HG03060 (cell line): ENCODE measurements at regions not wholly inside any gene's neighbourhood (a gene's known extent, or its start where the extent isn't known, plus 50 kb on each side); places are given as distances from the start of the nearest gene placed in this dataset.
A peak's percentile ranks its signal among the peaks of the same experiment; 100 is the strongest.

ENCODE experiments used
- ATAC-seq: cut with Tn5 transposase; IDR thresholded peaks from one replicate; pipeline ENCODE4 v1.9.1; 2021; ENCODE audit warnings: low read depth, moderate number of reproducible peaks; ENCODE audit not compliant: unreplicated experiment

DNA sequence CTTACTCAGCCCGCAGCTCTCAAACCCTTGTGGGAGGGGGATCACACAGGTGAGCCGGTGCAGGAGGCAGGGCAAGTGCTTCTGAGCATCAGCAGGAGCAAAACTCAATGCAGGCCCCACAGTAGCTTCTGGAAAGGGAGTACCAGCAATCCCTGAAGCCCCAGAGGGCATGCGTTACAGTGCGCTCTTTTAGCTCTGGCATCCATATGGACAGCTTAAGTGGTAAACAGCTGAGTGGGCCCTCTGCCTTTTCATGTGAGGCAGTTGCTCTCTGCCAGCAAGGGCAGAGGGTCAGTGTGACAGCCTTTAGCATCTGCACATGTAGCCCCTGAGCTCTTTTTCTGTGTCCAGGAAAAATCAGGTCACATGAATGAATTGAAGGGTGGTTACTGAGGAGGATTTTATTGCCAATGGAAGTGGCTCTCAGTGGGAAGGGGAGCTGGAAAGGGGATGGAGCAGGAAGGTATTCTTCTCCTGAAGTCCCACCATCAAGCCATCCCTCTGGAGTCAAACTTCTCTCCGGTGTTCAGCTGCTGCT, 464.3 kb upstream of the THRB start:
- ATAC-seq, result no peak

DNA sequence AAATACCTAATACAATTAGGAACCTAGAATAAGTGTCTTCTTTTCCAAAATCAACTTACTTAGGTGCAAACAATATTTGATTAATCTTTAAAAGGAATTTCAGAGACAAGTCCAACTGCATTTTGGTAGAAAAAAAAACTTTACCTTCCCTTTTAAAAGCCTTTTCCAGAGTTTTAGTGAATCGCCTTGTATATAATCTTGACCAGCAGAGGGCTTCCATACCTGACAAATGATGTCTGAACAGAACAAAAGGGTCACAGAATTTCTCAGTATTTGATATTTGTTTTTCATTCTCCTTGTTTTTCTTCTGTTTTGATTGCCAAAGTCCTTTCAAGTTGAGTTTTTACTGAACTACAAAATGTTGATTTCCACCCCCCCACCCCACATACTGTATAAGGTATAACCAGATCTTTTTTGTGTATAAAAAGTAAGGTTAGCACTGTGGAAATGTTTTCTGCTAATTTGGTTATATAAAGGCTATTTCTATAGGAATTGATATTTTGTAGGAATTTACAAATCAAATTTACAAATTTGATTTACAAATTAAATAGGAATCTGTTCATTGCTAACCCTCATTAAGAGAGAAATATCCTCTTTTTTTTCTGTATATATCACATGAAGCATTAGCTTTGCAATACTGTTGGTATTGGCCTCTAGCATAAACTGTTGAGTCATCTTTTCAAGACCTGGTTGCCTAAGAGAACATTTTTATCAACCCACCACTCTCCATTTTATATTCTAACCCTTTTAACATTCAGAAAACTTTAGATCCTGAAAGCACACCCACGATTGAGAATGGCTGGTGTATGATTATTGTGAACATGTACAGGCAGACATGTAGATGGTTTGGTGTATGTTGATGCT, 464.1 kb upstream of the RARB start:
- ATAC-seq, result peak; percentile 45

DNA sequence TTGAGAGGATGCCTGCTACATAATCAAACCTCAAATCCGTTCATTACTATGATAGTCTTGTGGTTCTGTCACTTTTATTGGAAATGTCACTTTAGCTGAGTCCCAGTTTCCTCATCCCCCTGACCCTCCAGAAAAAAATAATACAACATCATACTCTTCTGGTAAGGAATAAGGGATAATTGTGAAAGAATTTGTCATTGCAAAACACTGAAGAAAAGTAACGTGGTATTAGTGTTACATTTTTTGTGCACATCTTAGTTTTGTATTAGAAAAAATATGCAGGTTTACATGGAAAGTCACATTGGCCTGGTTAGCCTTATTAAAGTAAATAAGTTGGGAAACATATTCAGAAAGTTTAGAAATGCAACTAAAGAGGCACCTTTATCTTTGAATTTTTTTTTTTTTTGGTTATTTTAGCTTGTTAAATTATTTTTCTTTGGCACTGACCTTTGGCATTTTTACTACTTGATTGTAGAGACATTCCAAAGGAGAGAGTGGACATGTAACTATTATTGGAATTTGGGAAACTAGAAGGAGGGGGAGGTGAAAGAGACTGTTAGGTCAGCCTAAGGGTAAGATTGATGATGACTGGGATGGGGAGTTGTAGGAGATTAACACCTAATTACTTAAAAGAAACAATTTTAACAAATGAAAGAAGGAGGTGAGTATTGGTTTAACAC, 462.2 kb upstream of the RARB start:
- ATAC-seq, result no peak

DNA sequence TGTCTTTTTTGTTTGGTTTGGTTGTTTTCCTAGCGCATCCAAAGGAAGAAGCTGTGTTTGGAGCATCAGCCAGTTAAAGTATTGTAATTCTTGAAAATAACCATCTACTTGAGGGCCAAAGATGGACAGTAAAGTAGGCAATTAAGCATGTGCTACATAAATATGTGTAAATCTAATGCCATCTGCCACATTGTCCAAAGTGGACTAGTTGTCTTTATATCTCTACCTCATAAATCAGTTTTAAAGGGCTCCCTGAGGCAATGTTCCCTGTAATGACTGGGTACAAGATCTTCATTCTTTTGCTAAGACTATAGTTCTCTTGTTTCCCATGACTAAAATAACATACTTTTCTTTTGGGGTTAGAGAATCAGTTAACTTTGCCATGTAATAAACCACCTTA, 460.0 kb upstream of the RARB start:
- ATAC-seq, result no peak

DNA sequence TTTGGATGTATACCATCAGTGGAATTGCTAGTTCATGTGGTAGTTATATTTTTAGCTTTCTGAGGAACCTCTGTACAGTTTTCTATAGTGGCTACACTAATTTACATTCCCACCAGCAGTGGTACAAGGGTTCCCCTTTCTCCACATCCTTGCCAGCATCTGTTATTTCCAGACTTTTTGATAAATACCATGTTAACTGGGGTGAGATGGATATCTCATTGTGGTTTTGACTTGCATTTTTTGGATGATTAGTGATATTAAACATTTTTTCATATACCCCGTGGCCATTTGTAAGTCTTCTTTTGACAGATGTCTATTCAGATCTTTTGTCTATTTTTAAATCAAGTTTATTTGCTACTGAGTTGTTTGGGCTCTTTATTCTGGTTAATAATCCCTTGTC, 455.6 kb upstream of the RARB start:
- no peak for ATAC-seq

DNA sequence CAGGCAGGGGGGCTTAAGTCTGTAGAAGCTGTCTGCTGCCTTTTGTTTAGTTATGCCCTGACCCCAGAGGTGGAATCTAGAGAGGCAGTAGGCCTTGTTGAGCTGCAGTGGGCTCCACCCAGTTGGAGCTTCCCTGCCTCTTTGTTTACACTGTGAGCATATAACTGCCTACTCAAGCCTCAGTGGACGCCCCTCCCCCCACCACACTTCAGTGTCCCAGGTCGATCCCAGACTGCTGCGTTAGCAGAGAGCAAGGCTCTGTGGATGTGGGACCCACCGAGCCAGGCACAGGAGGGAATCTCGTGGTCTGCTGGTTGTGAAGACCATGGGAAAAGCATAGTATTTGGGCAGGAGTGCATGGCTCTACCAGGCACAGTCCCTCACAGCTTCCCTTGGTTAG, 446.8 kb upstream of the RARB start:
- ATAC-seq, result no peak

DNA sequence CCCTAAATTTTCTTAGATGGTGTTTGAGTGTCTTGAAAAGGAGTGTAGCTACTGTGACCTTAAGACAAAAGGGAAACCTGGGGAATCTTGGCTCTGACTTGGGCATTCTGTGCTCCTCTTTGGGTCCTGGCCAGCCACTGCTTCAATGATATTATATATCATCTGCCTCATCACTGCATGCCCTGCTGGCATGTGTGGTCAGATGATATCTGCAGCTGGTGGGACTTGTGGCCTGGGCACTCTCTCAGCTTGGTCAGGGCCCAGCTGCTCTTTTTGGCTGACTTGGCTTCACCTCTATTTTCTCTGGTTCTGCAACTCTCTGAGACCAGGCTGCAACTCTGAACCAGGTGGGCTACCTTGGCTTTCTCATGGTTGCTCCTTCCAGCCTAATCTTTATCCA, 446.1 kb upstream of the RARB start:
- no peak for ATAC-seq

DNA sequence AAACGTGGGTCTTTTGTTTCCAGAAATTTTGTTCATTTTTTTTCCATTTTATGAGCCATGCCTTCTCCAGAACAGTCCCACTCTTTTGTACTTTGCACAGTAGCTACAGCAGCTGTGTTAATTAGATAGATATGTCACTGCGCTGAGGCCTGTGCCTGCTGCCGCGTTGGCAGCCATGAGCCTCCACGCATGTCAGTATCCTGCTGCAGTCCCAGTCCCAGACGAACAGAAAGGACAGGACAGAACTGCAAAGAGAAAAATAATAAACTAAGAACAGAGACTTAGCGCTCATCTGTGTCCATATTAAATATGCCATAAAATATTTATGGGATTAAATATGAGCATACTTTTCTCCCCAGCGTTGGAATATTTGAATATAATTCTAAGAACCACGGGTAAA, 442.4 kb upstream of the RARB start:
- no peak for ATAC-seq

DNA sequence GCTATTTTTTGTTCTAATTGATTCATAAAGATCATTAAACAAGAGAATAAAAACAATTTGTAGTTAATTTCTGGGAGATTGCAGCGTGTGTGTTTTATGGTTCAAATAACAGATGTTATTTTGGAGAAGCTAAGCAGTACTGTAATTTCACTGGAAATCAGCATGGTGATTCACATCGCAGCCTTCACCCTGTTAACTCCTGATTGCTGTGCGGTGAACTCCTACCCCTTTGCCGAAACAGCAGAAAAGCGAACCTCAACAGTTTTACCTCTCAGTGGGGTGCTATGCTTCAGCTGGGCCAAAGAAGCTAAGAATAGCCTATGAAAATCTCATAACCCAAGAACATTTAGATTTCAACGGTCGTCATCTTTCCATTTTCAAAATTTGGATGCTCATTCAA, 441.5 kb upstream of the RARB start:
- ATAC-seq, result no peak

DNA sequence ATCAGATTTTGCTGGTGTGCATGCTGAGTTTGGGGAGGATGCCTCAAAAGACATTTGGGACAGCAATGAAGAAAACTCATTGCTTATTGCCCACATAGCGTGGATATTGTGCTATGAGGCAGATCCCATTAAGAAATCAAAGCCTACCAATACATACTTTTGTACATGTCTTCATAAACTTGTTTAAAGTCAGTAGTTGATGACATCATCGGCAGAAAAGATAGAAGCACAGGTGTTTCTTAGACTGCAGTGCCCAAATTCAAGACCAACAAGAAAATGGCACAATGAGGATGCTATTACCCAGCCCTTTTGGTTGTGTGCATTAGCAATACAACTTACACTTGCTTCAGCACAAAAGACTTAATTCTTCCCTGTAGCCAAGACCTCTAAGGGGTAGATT, 428.7 kb upstream of the RARB start:
- ATAC-seq, result no peak

DNA sequence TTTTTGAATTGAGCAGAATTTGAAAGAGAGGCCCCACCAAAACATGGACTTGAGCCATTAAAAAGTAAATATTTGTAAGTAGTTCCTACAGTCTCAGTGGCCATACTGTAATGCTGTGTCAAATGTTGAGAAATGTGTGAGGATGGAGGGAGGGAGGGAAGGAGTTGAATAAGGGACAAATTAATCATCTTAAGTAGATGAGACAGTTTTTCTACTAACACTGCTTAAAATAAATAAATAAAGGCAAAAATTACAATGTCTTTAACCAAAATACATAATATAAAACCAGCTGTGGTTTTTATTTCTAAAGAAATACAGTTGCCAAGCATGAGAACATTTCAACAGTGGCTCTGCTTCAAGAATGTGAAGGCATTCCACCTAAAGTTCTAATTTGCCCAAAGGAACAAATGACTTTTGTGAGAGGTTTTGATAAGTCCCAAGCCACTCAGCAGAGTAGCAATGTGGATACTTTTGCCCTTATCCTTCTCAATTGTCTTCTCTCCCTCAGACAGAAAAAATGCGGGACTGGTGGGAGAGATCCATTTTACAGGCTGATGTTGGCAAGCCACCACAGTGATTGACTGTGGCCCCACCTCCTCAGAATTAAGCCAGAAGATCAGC, 427.0 kb upstream of the RARB start:
- no peak for ATAC-seq

DNA sequence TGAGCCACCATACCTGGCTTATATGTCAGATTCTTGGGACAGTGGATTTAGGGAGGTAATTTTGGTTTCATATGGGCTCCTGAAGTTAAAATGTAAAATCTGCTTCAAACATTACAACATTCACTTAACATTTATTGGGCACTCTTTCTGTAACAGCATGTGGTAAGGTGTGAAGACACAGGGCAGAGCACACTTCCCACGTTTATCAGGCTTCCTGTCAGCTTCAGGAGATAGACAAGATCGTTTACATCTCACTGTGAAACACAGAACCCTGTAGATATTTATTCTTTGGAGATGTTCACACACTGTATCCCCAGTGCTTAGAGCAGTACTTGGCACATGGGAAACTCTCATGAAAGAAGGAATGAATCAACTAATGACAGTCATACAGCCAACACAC, 426.0 kb upstream of the RARB start:
- no peak for ATAC-seq

DNA sequence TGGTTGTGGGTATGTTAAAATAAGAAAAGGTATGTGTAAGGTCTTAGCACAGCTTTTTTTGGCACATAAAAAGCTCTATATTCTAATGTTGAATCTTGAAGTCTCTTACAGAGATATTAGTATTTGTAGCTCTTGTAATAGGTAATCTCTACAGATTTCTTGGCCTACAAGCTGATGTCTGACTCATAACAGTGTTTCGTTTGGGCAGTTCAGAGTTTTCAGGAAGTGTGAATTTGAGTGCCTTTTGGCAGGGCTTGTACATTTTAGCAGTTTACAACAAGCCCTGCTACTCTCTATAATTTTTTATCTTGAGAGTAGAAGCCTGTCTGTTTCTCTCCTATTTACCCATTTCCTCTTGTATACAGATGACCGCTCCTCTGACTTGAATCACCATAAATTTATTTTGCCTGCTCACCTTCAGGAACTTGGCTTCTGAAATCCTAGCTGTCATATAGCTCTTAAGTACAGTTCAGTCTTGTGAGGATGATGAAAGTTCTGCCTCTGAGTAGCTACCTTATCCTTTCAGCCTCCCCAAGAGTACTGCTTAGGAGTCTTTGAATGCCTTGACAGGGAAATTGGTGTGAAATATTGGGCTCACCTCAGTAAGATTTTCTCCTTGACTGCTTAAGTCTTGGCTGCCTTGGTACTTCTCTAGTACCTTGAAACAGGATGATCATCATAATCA, 419.9 kb upstream of the RARB start:
- ATAC-seq, result peak; percentile 99

DNA sequence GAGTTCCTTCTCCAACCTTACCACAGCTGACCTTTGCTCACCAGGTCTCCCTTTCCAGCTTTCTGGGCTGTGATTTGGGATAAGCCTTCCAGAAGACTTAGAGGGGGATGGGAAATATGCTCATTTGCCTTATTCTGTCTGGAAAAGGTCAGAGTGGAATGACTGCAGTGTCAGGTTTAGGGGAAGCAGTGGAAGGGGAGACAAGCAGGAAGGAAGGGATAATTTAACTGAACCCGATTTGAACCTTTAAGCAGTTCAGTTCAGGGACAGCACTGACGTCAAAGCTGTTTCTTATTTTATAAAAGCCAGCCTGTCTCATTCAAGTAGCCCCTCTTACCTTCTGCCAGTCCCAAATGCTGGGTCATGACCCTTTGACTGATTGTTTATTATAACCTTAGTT, 418.4 kb upstream of the RARB start:
- ATAC-seq, result no peak

DNA sequence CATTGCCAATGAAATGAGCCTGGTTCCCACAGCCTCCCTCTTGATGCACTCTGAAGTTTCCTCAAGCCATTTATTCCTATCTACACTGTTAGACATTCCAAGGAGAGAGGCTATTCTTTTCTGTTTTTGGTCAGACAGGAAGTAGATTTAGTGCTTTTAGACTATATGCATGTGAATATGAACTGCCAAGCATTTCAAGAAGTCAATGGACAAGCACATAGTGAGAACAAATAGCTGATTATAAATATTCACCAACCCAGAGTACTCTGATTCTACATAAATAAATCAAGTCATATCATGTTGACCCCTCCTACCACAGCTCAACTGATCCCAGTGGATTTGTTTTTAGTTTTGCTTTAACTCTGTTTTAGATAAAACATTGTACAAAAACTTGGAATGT, 412.5 kb upstream of the RARB start:
- ATAC-seq, result no peak

DNA sequence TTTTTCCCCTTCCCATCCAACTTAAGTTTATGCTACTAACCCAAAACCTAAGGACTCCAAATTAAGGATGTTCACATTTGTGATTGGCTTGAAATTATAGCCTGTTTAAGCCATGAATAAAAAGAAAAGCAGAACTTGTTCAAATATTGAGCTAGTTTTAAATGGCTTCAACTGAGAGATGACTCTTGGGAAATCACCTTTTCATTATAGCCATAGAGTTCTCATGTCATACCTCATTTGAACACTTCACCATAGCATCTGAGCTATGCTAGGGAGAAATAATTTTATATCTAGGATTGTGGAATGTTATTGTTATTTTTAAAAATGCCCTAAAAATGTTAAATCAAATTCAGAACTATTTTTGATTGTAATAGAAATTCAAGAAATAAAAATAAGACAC, 409.2 kb upstream of the RARB start:
- ATAC-seq, result no peak

DNA sequence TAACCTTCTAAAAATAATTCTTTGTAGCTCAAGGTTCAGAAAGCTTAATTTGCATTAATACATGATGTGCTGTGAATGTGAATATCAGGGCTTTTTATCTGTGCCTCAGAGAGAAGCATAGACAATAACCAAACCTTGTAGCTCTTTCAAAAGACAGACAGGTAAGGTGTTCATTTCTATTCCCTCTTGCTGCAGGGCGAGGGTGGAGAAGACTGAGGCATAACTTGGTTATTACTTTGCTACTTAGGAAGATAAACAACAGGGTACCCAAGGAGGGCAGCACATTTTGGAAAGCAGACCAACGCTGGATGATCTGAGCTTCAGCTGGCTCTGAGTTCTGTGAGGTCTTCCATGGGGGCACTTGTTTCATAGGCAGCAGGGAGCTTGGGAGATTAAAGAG, 408.6 kb upstream of the RARB start:
- no peak for ATAC-seq

DNA sequence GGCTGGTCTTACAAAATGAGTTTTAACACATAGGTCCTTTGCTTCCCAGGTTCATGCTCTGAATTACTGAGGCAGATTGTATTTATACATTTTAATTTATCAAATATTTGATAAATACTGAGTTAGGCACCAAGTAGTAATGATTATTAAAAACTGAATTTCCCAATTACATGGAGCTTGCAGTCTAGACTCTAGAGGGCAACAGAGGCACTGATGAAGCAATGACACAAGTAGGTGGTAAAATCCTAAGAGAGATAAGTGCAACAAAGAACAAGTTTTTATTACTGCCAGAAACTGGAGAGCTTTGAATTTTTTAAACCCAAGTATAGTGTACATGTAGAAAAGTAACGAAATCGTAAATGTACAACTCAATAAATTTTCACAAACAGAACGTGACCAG, 406.2 kb upstream of the RARB start:
- no peak for ATAC-seq

DNA sequence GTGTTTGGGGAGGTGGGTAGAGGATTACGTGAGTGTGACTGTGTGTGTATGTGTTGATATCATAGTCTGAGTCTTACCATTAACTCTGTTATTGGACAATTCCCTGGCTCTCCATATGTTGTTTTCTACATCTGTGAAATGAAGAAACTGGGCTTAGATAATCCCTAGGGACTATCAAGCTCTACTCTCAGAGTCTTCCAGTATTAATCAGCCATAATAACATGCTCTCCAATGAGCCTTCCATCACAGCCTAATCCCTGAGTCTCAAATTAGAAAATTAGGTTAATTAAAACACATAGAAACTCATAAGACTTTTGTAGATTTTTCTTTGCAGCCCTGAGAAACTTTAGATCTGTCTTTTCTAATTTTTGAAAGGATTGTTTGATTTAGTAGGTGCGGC, 404.2 kb upstream of the RARB start:
- no peak for ATAC-seq

DNA sequence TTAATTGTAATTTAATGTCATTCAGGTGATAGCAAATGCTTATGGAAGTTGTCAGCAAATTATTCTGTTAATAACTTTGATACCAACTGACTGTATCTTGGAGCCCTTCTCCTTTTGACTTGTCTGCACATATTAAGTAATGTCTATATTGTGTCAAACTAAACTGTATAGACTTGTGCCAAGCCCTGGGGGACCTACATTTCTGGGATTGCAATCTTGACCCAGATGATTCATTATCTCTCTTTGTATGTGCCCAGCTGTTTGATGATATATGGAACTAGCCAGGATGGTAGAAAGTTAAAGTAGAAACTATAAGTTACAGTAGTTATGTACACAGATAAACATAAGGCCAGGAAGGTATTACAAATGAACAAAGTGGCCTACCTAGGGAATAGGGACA, 402.8 kb upstream of the RARB start:
- ATAC-seq, result no peak

DNA sequence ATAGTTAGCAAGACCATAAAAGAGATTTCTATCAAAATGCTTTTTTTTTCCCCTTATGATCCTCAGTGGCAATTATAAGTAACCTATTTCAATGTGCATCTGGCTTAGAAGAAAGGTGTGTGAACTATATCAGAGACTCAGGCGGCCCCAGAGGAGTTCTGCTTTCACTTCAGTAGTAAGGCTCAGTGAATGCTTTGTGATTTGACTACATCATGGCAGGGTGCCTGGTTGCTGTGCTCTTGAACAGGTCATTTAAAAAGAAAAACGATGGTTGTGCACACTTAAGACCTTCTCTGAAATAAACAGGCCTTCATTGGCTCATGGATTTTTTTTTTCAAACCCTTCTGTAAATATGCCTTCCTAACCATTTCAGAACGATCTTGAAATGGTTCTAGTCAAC, 400.4 kb upstream of the RARB start:
- no peak for ATAC-seq
